ENCODE measurements at regions not wholly inside any gene's neighbourhood (a gene's known extent, or its start where the extent isn't known, plus 50 kb on each side); places are given as distances from the start of the nearest gene placed in this dataset.

DNA sequence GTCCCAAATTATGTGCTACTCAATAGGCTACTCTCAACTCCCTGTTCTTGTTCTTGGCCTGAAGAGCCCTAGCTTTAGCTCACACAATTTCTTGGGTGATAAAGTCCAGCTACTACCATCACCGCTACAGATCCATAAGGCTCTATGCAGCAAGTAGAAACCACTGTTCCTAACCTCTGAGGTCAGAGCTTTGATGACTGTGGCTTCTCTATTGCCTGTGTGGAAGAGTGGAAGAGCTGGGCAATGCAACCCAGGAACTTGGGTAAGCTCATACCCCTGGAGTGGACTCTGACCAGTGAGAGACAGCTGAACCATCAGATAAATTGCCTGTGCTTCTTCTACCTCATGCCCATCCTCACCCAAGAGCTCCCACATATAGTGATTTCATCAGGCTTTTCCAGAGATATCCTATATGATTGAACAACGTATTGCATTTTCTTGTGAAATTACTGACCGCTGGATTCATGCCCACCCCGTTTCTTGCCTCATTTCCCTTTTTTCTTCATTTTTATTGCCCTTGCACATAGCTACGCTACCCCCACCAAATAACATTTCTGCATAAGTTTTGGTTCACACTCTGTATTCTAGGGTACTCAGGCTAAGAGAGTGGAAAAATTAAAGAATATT lies 172.3 kb upstream of the MBNL1 start:
- TF ChIP-seq, protein P1, sequence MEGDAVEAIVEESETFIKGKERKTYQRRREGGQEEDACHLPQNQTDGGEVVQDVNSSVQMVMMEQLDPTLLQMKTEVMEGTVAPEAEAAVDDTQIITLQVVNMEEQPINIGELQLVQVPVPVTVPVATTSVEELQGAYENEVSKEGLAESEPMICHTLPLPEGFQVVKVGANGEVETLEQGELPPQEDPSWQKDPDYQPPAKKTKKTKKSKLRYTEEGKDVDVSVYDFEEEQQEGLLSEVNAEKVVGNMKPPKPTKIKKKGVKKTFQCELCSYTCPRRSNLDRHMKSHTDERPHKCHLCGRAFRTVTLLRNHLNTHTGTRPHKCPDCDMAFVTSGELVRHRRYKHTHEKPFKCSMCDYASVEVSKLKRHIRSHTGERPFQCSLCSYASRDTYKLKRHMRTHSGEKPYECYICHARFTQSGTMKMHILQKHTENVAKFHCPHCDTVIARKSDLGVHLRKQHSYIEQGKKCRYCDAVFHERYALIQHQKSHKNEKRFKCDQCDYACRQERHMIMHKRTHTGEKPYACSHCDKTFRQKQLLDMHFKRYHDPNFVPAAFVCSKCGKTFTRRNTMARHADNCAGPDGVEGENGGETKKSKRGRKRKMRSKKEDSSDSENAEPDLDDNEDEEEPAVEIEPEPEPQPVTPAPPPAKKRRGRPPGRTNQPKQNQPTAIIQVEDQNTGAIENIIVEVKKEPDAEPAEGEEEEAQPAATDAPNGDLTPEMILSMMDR (IDR thresholded peaks at IDR 0.05) = no peak
- intact Hi-C loops (cut with micrococcal nuclease) = no loop called here
- Histone ChIP-seq H3K9ac (ENCODE audit: insufficient read depth, low read length, poor library complexity, severe bottlenecking) (no peak overlapping the region), H4K20me1 (ENCODE audit: insufficient read depth, low read length) (no peaks in the 10 kb centered on the region), H3K27me3 (ENCODE audit: control insufficient read depth in 2 of 2, insufficient read depth in 2 of 2, low read length in 2 of 2) (no peaks in the 10 kb centered on the region), H3K36me3 (replicated peaks in 1 of 2; ENCODE audit: control insufficient read depth in 1 of 2, insufficient read depth in 2 of 2, low read length in 2 of 2) (no peaks in the 10 kb centered on the region), H3K4me2 (replicated peaks; ENCODE audit: extremely low read depth, low read length, poor library complexity, severe bottlenecking) (peak overlapping the region; percentile 12), H2AFZ (ENCODE audit: insufficient read depth, low read depth, low read length, poor library complexity, severe bottlenecking) (peak overlapping the region; percentile 4), H3K4me3 (replicated peaks in 1 of 3; ENCODE audit: low read depth in 2 of 3, low read length in 3 of 3) (peak overlapping the region in 1 of 3 experiments; percentile 0), H3K9me3 (replicated peaks in 1 of 2; ENCODE audit: control insufficient read depth in 1 of 2, insufficient read depth in 1 of 2, low read length in 2 of 2) (no peaks in the 10 kb centered on the region), H3K27ac (ENCODE audit: low read depth in 1 of 2, low read length in 2 of 2) (no peak overlapping the region), H3K4me1 (ENCODE audit: control insufficient read depth in 1 of 2, insufficient read depth in 2 of 2, low read length in 2 of 2) (peaks cover 21 to 23% of the 10 kb centered on the region in 2 donors), H3K79me2 (ENCODE audit: insufficient read depth, low read length) (no peaks in the 10 kb centered on the region)
- Mint-ChIP-seq H3K36me3 (no peaks in the 10 kb centered on the region), H3K4me3 (peak overlapping the region in 1 of 2 donors; percentile 72), H3K4me1 (peaks cover 38% of the 10 kb centered on the region), H3K9me3 (peaks cover 0 to 1% (median 0%) of the 10 kb centered on the region in 7 donors), H3K27ac (peak overlapping the region in 2 of 7 donors; percentile 69 to 78), H3K27me3 (ENCODE audit: low read depth in 3 of 3) (peaks cover 0 to 1% (median 0%) of the 10 kb centered on the region in 3 donors)
- WGBS (ENCODE audit: insufficient coverage) = no CpG with 5 or more reads among the region's 5 CpGs
- peak; percentile 18 to 39 (median 19) for DNase-seq

DNA sequence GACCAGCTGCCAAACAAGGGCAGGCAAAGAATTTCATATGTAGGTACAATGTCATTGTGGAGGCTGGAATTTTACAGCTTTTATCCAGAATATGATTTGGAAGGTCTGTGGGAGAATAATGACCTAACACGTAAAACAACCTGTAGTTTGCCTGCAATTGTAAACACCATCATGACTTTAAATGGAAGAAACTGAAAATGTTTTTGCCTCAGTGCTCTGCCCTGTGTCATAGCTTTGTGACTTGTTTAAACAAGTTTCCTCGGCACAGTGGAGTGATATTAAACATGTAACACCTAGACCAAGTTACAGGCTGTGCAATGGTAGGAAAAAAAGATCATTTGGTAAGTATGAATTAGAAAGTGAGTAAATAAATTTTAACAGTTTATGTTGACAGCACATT lies 171.6 kb upstream of the MBNL1 start:
- H4K20me1 ChIP-seq (ENCODE audit: insufficient read depth, low read length) = no peaks in the 10 kb centered on the region
- DNase-seq = no peak
- Mint-ChIP-seq H3K4me1 (peaks cover 38% of the 10 kb centered on the region), H3K9me3 (peaks cover 0 to 1% (median 0%) of the 10 kb centered on the region in 7 donors), H3K27ac (no peak overlapping the region), H3K36me3 (no peaks in the 10 kb centered on the region), H3K4me3 (no peak overlapping the region), H3K27me3 (ENCODE audit: low read depth in 3 of 3) (peaks cover 0 to 1% (median 0%) of the 10 kb centered on the region in 3 donors)
- H3K79me2 ChIP-seq (ENCODE audit: insufficient read depth, low read length) = no peaks in the 10 kb centered on the region
- no peaks in the 10 kb centered on the region for H3K36me3 ChIP-seq (replicated peaks in 1 of 2; ENCODE audit: control insufficient read depth in 1 of 2, insufficient read depth in 2 of 2, low read length in 2 of 2)
- no peak overlapping the region for H3K27ac ChIP-seq (ENCODE audit: low read depth in 1 of 2, low read length in 2 of 2)
- no CpG with 5 or more reads among the region's 2 CpGs for WGBS (ENCODE audit: insufficient coverage)
- H2AFZ ChIP-seq (ENCODE audit: insufficient read depth, low read depth, low read length, poor library complexity, severe bottlenecking) = no peak overlapping the region
- TF ChIP-seq, protein P1 (IDR thresholded peaks at IDR 0.05) = no peak
- H3K9ac ChIP-seq (ENCODE audit: insufficient read depth, low read length, poor library complexity, severe bottlenecking) = no peak overlapping the region
- H3K4me3 ChIP-seq (replicated peaks in 1 of 3; ENCODE audit: low read depth in 2 of 3, low read length in 3 of 3) = no peak overlapping the region
- H3K27me3 ChIP-seq (ENCODE audit: control insufficient read depth in 2 of 2, insufficient read depth in 2 of 2, low read length in 2 of 2) = no peaks in the 10 kb centered on the region
- no peaks in the 10 kb centered on the region for H3K9me3 ChIP-seq (replicated peaks in 1 of 2; ENCODE audit: control insufficient read depth in 1 of 2, insufficient read depth in 1 of 2, low read length in 2 of 2)
- no peak overlapping the region for H3K4me2 ChIP-seq (replicated peaks; ENCODE audit: extremely low read depth, low read length, poor library complexity, severe bottlenecking)
- H3K4me1 ChIP-seq (ENCODE audit: control insufficient read depth in 1 of 2, insufficient read depth in 2 of 2, low read length in 2 of 2) = peaks cover 21 to 23% of the 10 kb centered on the region in 2 donors
- intact Hi-C loops (cut with micrococcal nuclease) = no loop called here

Data from CD14-positive monocyte (primary cell).